PFSK-1 (cell line): ENCODE measurements at regions not wholly inside any gene's neighbourhood (a gene's known extent, or its start where the extent isn't known, plus 50 kb on each side); places are given as distances from the start of the nearest gene placed in this dataset.

Experiments
- POLR2AphosphoS5 ChIP-seq: IDR thresholded peaks from 2 replicates; pipeline ENCODE4 v1.6.1; 2012; ENCODE audit warnings: low read depth, mild to moderate bottlenecking, control low read depth, low read length, moderate library complexity
- REST ChIP-seq, 2 experiments: IDR thresholded peaks; 2 replicates each; pipeline versions ENCODE4 v1.6.1 to v1.8.0; 2011 to 2012; ENCODE audit warnings: low read depth in 2 of 2, low read length in 2 of 2, control low read depth in 1 of 2, inconsistent platforms in 1 of 2, mild to moderate bottlenecking in 1 of 2, moderate library complexity in 1 of 2; ENCODE audit not compliant: insufficient read depth in 1 of 2
- SIN3A ChIP-seq: IDR thresholded peaks from 2 replicates; pipeline ENCODE4 v1.6.1; 2012; ENCODE audit warnings: mild to moderate bottlenecking, low read length, moderate library complexity, borderline replicate concordance; ENCODE audit not compliant: insufficient read depth

- TF ChIP-seq REST (IDR thresholded peaks at IDR 0.05; ENCODE audit: insufficient read depth in 1 of 2, low read depth in 2 of 2, low read length in 2 of 2) (no peak), SIN3A (no peak), POLR2AphosphoS5 (no peak)
Observed at GRCh38 chr2:164328310-164328709, 293.0 kb downstream of the GRB14 start.
